SK-N-MC (cell line): ENCODE measurements at regions not wholly inside any gene's neighbourhood (a gene's known extent, or its start where the extent isn't known, plus 50 kb on each side); places are given as distances from the start of the nearest gene placed in this dataset.
A peak's percentile ranks its signal among the peaks of the same experiment; 100 is the strongest.

Experiments used
- DNase-seq: peaks from one replicate; pipeline ENCODE4 v3.0.0-alpha.2; 2011; ENCODE audit warnings: low read depth, low spot score
- H3K27ac ChIP-seq: fragments of 200-600 bp; sonication (generic); 2 replicates; pipeline ENCODE4 v1.5.1; 2016; ENCODE audit warnings: mixed run types
- H3K36me3 ChIP-seq: fragments of 200-600 bp; sonication (generic); 2 replicates; pipeline ENCODE4 v1.6.1; 2017; ENCODE audit warnings: antibody characterized with exemption, low read length, mixed read lengths; ENCODE audit not compliant: insufficient read depth
- H3K4me3 ChIP-seq: fragments of 200-600 bp; sonication (generic); 2 replicates; pipeline ENCODE4 v1.5.1; 2016
- H3K9ac ChIP-seq: fragments of 200-600 bp; sonication (generic); 2 replicates; pipeline ENCODE4 v1.8.0; 2017; ENCODE audit warnings: mixed run types, mixed read lengths; ENCODE audit not compliant: insufficient read length
- H3K9me3 ChIP-seq: fragments of 200-600 bp; sonication (generic); 2 replicates; pipeline ENCODE4 v1.6.1; 2017; ENCODE audit warnings: low read depth, mild to moderate bottlenecking, antibody characterized with exemption, low read length, moderate library complexity, mixed read lengths
- EZH2 ChIP-seq: fragments of 200-600 bp; sonication (generic); IDR thresholded peaks from one replicate; pipeline ENCODE4 v1.6.1; 2017; ENCODE audit warnings: antibody characterized with exemption
- FOXP2 ChIP-seq: optimal IDR thresholded peaks from 2 replicates; pipeline ENCODE3; 2011; ENCODE audit warnings: mild to moderate bottlenecking, moderate library complexity; ENCODE audit not compliant: insufficient read depth; ENCODE audit errors: extremely low read length, control extremely low read depth
- POLR2AphosphoS5 ChIP-seq: IDR thresholded peaks from 2 replicates; pipeline ENCODE4 v1.6.1; 2012; ENCODE audit warnings: mild to moderate bottlenecking, low read depth, low read length, borderline replicate concordance

GRCh38 chr6:141498977-141499376 is 633.7 kb upstream of the GJE1 start:
- H3K27ac ChIP-seq: no peak overlapping the region
- no peaks in the 10 kb centered on the region for H3K36me3 ChIP-seq
- TF ChIP-seq FOXP2 (no peak), EZH2 (no peak), POLR2AphosphoS5 (no peak)
- no peak overlapping the region for H3K9ac ChIP-seq
- no peak overlapping the region for H3K4me3 ChIP-seq
- DNase-seq: no peak
- no peaks in the 10 kb centered on the region for H3K9me3 ChIP-seq

- H3K27ac ChIP-seq: no peak overlapping the region
- no peak for TF ChIP-seq FOXP2
- TF ChIP-seq EZH2: no peak
- no peak for TF ChIP-seq POLR2AphosphoS5
- DNase-seq: no peak
- no peak overlapping the region for H3K4me3 ChIP-seq
- H3K36me3 ChIP-seq: no peaks in the 10 kb centered on the region
- H3K9me3 ChIP-seq: no peaks in the 10 kb centered on the region
- no peak overlapping the region for H3K9ac ChIP-seq
Observed at GRCh38 chr6:141492521-141493284, 640.0 kb upstream of the GJE1 start.

DNA sequence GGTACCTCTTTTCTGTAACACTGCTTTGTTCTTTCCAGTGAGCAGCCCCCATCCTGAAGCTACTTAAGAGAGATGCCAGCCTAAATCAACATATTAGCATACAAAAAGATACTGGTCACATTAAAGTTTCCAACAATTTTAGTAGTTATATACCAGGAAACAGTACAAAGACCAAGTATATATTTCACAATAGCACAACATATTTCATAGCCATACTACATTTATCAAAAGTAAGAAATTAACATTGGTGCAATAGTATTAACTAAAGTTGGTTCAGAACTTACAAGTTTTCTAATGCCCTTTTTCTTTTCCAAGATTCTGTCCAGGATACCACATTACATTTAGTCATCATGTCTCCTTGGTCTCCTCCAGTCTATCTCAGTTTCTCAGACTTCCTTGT is 641.0 kb upstream of the GJE1 start:
- H3K9ac ChIP-seq: no peak overlapping the region

GRCh38 chr6:141490982-141491381 is 641.7 kb upstream of the GJE1 start:
- no peaks in the 10 kb centered on the region for H3K36me3 ChIP-seq
- no peak overlapping the region for H3K9ac ChIP-seq
- H3K27ac ChIP-seq: no peak overlapping the region
- no peak overlapping the region for H3K4me3 ChIP-seq
- DNase-seq: no peak
- no peak for TF ChIP-seq FOXP2
- TF ChIP-seq EZH2: no peak
- no peak for TF ChIP-seq POLR2AphosphoS5
- no peaks in the 10 kb centered on the region; the same call in 1 of the 2 replicates for H3K9me3 ChIP-seq

More for the DNA sequence above, 641.0 kb upstream of the GJE1 start:
- H3K27ac ChIP-seq: no peak overlapping the region
- DNase-seq: no peak
- H3K9me3 ChIP-seq: no peaks in the 10 kb centered on the region; the same call in 1 of the 2 replicates
- no peaks in the 10 kb centered on the region for H3K36me3 ChIP-seq
- no peak for TF ChIP-seq EZH2
- no peak overlapping the region for H3K4me3 ChIP-seq

GRCh38 chr6:141488488-141488887 is 644.2 kb upstream of the GJE1 start:
- no peak overlapping the region for H3K9ac ChIP-seq
- DNase-seq: no peak
- TF ChIP-seq EZH2 (no peak), POLR2AphosphoS5 (no peak), FOXP2 (no peak)
- H3K9me3 ChIP-seq: no peaks in the 10 kb centered on the region; the same call in 1 of the 2 replicates
- H3K27ac ChIP-seq: no peak overlapping the region
- H3K4me3 ChIP-seq: no peak overlapping the region
- no peaks in the 10 kb centered on the region for H3K36me3 ChIP-seq

GRCh38 chr6:141486942-141487341 is 645.8 kb upstream of the GJE1 start:
- TF ChIP-seq POLR2AphosphoS5: no peak
- TF ChIP-seq FOXP2: no peak
- no peak for TF ChIP-seq EZH2
- DNase-seq: no peak
- H3K36me3 ChIP-seq: no peaks in the 10 kb centered on the region
- no peak overlapping the region for H3K4me3 ChIP-seq
- no peaks in the 10 kb centered on the region; the same call in 1 of the 2 replicates for H3K9me3 ChIP-seq
- no peak overlapping the region for H3K9ac ChIP-seq
- no peak overlapping the region for H3K27ac ChIP-seq

DNA sequence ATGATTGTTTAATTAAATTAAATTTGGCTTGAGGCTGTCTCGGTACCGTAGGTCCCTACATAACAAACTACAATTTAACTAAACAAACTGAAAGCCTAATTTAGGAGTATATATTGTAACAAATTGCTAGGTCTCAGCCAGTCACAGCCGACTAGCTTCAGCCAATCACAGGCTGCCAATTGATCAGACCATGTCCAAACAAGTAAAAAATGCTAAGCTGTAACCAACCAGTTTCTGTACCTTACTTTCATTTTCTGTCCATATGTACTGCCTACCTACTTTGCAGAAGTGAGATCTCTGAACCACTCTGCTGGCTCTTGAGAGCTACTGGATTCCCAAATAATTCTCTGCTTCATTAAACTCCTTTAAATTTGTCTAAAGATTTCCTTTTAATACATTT is 648.0 kb upstream of the GJE1 start:
- no peak overlapping the region for H3K9ac ChIP-seq

GRCh38 chr6:141483598-141484061 is 649.1 kb upstream of the GJE1 start:
- DNase-seq: peak; percentile 75
- no peaks in the 10 kb centered on the region; the same call in 1 of the 2 replicates for H3K9me3 ChIP-seq
- H3K27ac ChIP-seq: peak overlapping the region; percentile 72
- TF ChIP-seq EZH2 (no peak), FOXP2 (peak; percentile 77)
- H3K4me3 ChIP-seq: peak overlapping the region; percentile 69
- H3K36me3 ChIP-seq: no peaks in the 10 kb centered on the region
- H3K9ac ChIP-seq: peak overlapping the region; percentile 42

More for the DNA sequence above, 648.0 kb upstream of the GJE1 start:
- Histone ChIP-seq H3K9me3 (no peaks in the 10 kb centered on the region; the same call in 1 of the 2 replicates), H3K36me3 (no peaks in the 10 kb centered on the region), H3K4me3 (no peak overlapping the region), H3K27ac (no peak overlapping the region)
- TF ChIP-seq FOXP2 (no peak), EZH2 (no peak), POLR2AphosphoS5 (no peak)
- no peak for DNase-seq

- TF ChIP-seq POLR2AphosphoS5 (no peak), FOXP2 (no peak), EZH2 (no peak)
- Histone ChIP-seq H3K9ac (peak overlapping the region; percentile 42), H3K4me3 (peak overlapping the region; percentile 69), H3K27ac (peak overlapping the region; percentile 72; the same call in 1 of the 2 replicates), H3K9me3 (no peaks in the 10 kb centered on the region; the same call in 1 of the 2 replicates), H3K36me3 (no peaks in the 10 kb centered on the region)
- no peak for DNase-seq
Observed at GRCh38 chr6:141482796-141483597, 649.7 kb upstream of the GJE1 start.
